ENCODE measurements at regions not wholly inside any gene's neighbourhood (a gene's known extent, or its start where the extent isn't known, plus 50 kb on each side); places are given as distances from the start of the nearest gene placed in this dataset.

- TF ChIP-seq, protein P1, sequence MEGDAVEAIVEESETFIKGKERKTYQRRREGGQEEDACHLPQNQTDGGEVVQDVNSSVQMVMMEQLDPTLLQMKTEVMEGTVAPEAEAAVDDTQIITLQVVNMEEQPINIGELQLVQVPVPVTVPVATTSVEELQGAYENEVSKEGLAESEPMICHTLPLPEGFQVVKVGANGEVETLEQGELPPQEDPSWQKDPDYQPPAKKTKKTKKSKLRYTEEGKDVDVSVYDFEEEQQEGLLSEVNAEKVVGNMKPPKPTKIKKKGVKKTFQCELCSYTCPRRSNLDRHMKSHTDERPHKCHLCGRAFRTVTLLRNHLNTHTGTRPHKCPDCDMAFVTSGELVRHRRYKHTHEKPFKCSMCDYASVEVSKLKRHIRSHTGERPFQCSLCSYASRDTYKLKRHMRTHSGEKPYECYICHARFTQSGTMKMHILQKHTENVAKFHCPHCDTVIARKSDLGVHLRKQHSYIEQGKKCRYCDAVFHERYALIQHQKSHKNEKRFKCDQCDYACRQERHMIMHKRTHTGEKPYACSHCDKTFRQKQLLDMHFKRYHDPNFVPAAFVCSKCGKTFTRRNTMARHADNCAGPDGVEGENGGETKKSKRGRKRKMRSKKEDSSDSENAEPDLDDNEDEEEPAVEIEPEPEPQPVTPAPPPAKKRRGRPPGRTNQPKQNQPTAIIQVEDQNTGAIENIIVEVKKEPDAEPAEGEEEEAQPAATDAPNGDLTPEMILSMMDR (IDR thresholded peaks at IDR 0.05) = no peak
- TF ChIP-seq USF1 (IDR thresholded peaks at IDR 0.05; ENCODE audit: borderline replicate concordance, low read depth) = no peak
Observed at GRCh38 chr17:53428913-53429312, 393.8 kb upstream of the KIF2B start.
